CD14-positive monocyte (primary cell): ENCODE measurements at regions not wholly inside any gene's neighbourhood (a gene's known extent, or its start where the extent isn't known, plus 50 kb on each side); places are given as distances from the start of the nearest gene placed in this dataset.
A peak's percentile ranks its signal among the peaks of the same experiment; 100 is the strongest.

Experiments
- DNase-seq, 3 donors: peaks; one replicate each; pipeline ENCODE4 v3.0.0-alpha.2; 2011 to 2022
- H2AFZ ChIP-seq: 2 replicates; pipeline ENCODE4 v1.6.0; 2012; ENCODE audit warnings: mild to moderate bottlenecking, low read depth, low read length, inconsistent platforms; ENCODE audit not compliant: insufficient read depth, poor library complexity, severe bottlenecking
- H3K27ac ChIP-seq, 2 donors: 1 replicate in 1 of 2; 2 replicates in 1 of 2; pipeline ENCODE4 v1.5.1; 2012 to 2013; ENCODE audit warnings: low read length in 2 of 2, control low read depth in 1 of 2, inconsistent platforms in 1 of 2, low read depth in 1 of 2, mild to moderate bottlenecking in 1 of 2
- H3K27me3 ChIP-seq, 2 donors: one replicate each; pipeline versions ENCODE4 v1.6.0 to v1.6.1; 2011 to 2013; ENCODE audit warnings: low read length in 2 of 2; ENCODE audit not compliant: control insufficient read depth in 2 of 2, insufficient read depth in 2 of 2
- H3K36me3 ChIP-seq, 2 donors: replicated peaks in 1 of 2; 1 replicate in 1 of 2; 2 replicates in 1 of 2; pipeline versions ENCODE4 v1.5.1 to v1.6.1; 2012 to 2013; ENCODE audit warnings: low read length in 2 of 2, control low read depth in 1 of 2, inconsistent platforms in 1 of 2, mild to moderate bottlenecking in 1 of 2; ENCODE audit not compliant: insufficient read depth in 2 of 2, control insufficient read depth in 1 of 2
- H3K4me1 ChIP-seq, 2 donors: 1 replicate in 1 of 2; 2 replicates in 1 of 2; pipeline versions ENCODE4 v1.5.1 to v1.6.1; 2012 to 2013; ENCODE audit warnings: low read length in 2 of 2, control low read depth in 1 of 2, inconsistent platforms in 1 of 2, mild to moderate bottlenecking in 1 of 2, moderate library complexity in 1 of 2; ENCODE audit not compliant: insufficient read depth in 2 of 2, control insufficient read depth in 1 of 2
- H3K4me2 ChIP-seq: replicated peaks from 2 replicates; pipeline ENCODE3; 2012; ENCODE audit warnings: low read length, moderate library complexity, mild to moderate bottlenecking; ENCODE audit not compliant: poor library complexity, severe bottlenecking; ENCODE audit errors: extremely low read depth
- H3K4me3 ChIP-seq, 3 experiments: fragments of 200-600 bp in 1 of 3; sonication (generic) in 1 of 3; replicated peaks in 1 of 3; 1 replicate in 2 of 3; 2 replicates in 1 of 3; pipeline ENCODE4 v1.5.1; 2011 to 2013; ENCODE audit warnings: low read length in 3 of 3, mild to moderate bottlenecking in 3 of 3, control low read depth in 2 of 3, low read depth in 2 of 3, inconsistent platforms in 1 of 3, moderate library complexity in 1 of 3
- H3K79me2 ChIP-seq: 2 replicates; pipeline ENCODE4 v1.6.0; 2012; ENCODE audit warnings: mild to moderate bottlenecking, control low read depth, inconsistent platforms, low read length, moderate library complexity; ENCODE audit not compliant: insufficient read depth
- H3K9ac ChIP-seq: 2 replicates; pipeline ENCODE4 v1.6.0; 2017; ENCODE audit warnings: low read length, mild to moderate bottlenecking; ENCODE audit not compliant: insufficient read depth, poor library complexity, severe bottlenecking
- H3K9me3 ChIP-seq, 2 donors: replicated peaks in 1 of 2; 1 replicate in 1 of 2; 2 replicates in 1 of 2; pipeline versions ENCODE4 v1.5.1 to v1.6.1; 2012 to 2013; ENCODE audit warnings: low read length in 2 of 2, control low read depth in 1 of 2; ENCODE audit not compliant: control insufficient read depth in 1 of 2, insufficient read depth in 1 of 2
- H4K20me1 ChIP-seq: 2 replicates; pipeline ENCODE4 v1.6.0; 2012; ENCODE audit warnings: mild to moderate bottlenecking, low read length, control low read depth, moderate library complexity; ENCODE audit not compliant: insufficient read depth
- H3K27ac Mint-ChIP-seq, 7 donors: one replicate each; pipeline ENCODE4 v1.8.0; 2020; ENCODE audit warnings: mild to moderate bottlenecking in 7 of 7, mixed read lengths in 7 of 7, moderate library complexity in 6 of 7, inconsistent platforms in 2 of 7
- H3K27me3 Mint-ChIP-seq, 3 donors: one replicate each; pipeline ENCODE4 v1.8.0; 2021 to 2022; ENCODE audit warnings: low read depth in 3 of 3, mild to moderate bottlenecking in 3 of 3, mixed read lengths in 3 of 3, moderate library complexity in 3 of 3, inconsistent platforms in 1 of 3
- H3K36me3 Mint-ChIP-seq, 2 donors: one replicate each; pipeline ENCODE4 v1.8.0; 2020; ENCODE audit warnings: mixed read lengths in 2 of 2, inconsistent platforms in 1 of 2, mild to moderate bottlenecking in 1 of 2
- H3K4me1 Mint-ChIP-seq: one replicate; pipeline ENCODE4 v1.8.0; 2020; ENCODE audit warnings: mild to moderate bottlenecking, mixed read lengths
- H3K4me3 Mint-ChIP-seq, 2 donors: one replicate each; pipeline ENCODE4 v1.8.0; 2020; ENCODE audit warnings: mild to moderate bottlenecking in 2 of 2, mixed read lengths in 2 of 2, moderate library complexity in 1 of 2
- H3K9me3 Mint-ChIP-seq, 7 donors: one replicate each; pipeline ENCODE4 v1.8.0; 2020 to 2022; ENCODE audit warnings: mixed read lengths in 7 of 7, mild to moderate bottlenecking in 6 of 7, moderate library complexity in 6 of 7, inconsistent platforms in 2 of 7
- WGBS: methylation state at CpG from one replicate; pipeline ENCODE4 v1.1.5; 2013; ENCODE audit warnings: missing lambda C conversion rate; ENCODE audit not compliant: insufficient coverage; 5-methylcytosine and 5-hydroxymethylcytosine counted together
- intact Hi-C, 2 donors: fragments of 100-400 bp; cut with micrococcal nuclease; formaldehyde crosslinking; loops; one replicate each; pipeline versions ENCODE4 v1.15.0 to v1.15.1; 2023
- TF ChIP-seq, protein P1 (sequence below): fragments of 200-600 bp; IDR thresholded peaks from one replicate; pipeline ENCODE4 v1.8.0; 2022; ENCODE audit warnings: antibody characterized with exemption, mild to moderate bottlenecking

GRCh38 chrX:20361890-20362262 is 95.2 kb upstream of the RPS6KA3 start:
- Histone ChIP-seq H2AFZ (peak overlapping the region; percentile 54), H3K36me3 (no peaks in the 10 kb centered on the region), H4K20me1 (no peaks in the 10 kb centered on the region), H3K4me3 (no peak overlapping the region), H3K4me1 (peaks cover 24 to 26% of the 10 kb centered on the region in 2 donors), H3K9ac (no peak overlapping the region), H3K79me2 (no peaks in the 10 kb centered on the region), H3K27ac (peak overlapping the region; percentile 57 to 65), H3K27me3 (no peaks in the 10 kb centered on the region), H3K9me3 (no peaks in the 10 kb centered on the region), H3K4me2 (peak overlapping the region; percentile 23)
- Mint-ChIP-seq H3K9me3 (peaks cover 0 to 4% (median 0%) of the 10 kb centered on the region in 7 donors), H3K36me3 (no peaks in the 10 kb centered on the region), H3K4me3 (no peak overlapping the region), H3K27ac (peak overlapping the region; percentile 89 to 92 (median 91)), H3K4me1 (peaks cover 27% of the 10 kb centered on the region), H3K27me3 (peaks cover 0 to 6% (median 2%) of the 10 kb centered on the region in 3 donors)
- no peak for DNase-seq
- no CpG with 5 or more reads among the region's 4 CpGs for WGBS
- TF ChIP-seq, protein P1, sequence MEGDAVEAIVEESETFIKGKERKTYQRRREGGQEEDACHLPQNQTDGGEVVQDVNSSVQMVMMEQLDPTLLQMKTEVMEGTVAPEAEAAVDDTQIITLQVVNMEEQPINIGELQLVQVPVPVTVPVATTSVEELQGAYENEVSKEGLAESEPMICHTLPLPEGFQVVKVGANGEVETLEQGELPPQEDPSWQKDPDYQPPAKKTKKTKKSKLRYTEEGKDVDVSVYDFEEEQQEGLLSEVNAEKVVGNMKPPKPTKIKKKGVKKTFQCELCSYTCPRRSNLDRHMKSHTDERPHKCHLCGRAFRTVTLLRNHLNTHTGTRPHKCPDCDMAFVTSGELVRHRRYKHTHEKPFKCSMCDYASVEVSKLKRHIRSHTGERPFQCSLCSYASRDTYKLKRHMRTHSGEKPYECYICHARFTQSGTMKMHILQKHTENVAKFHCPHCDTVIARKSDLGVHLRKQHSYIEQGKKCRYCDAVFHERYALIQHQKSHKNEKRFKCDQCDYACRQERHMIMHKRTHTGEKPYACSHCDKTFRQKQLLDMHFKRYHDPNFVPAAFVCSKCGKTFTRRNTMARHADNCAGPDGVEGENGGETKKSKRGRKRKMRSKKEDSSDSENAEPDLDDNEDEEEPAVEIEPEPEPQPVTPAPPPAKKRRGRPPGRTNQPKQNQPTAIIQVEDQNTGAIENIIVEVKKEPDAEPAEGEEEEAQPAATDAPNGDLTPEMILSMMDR: no peak
- intact Hi-C loops: no loop called here

- peak overlapping the region; percentile 32 for H3K4me2 ChIP-seq
- whole genome bisulfite sequencing: no CpG with 5 or more reads among the region's 8 CpGs
- TF ChIP-seq, protein P1: no peak
- no peak overlapping the region for H3K27ac ChIP-seq
- H2AFZ ChIP-seq: no peak overlapping the region
- peaks cover 24 to 26% of the 10 kb centered on the region in 2 donors for H3K4me1 ChIP-seq
- DNase-seq: peak in 2 of 3 donors; percentile 25
- H3K36me3 ChIP-seq: no peaks in the 10 kb centered on the region
- peaks cover 0 to 6% (median 2%) of the 10 kb centered on the region in 3 donors for H3K27me3 Mint-ChIP-seq
- no peak overlapping the region for H3K9ac ChIP-seq
- peak overlapping the region in 3 of 7 donors; percentile 10 to 64 (median 50) for H3K27ac Mint-ChIP-seq
- no peaks in the 10 kb centered on the region for H3K9me3 ChIP-seq
- H3K4me3 ChIP-seq: no peak overlapping the region
- H3K36me3 Mint-ChIP-seq: no peaks in the 10 kb centered on the region
- intact Hi-C loops: no loop called here
- H3K79me2 ChIP-seq: no peaks in the 10 kb centered on the region
- H4K20me1 ChIP-seq: no peaks in the 10 kb centered on the region
- no peak overlapping the region for H3K4me3 Mint-ChIP-seq
- H3K27me3 ChIP-seq: no peaks in the 10 kb centered on the region
- peaks cover 27% of the 10 kb centered on the region for H3K4me1 Mint-ChIP-seq
- peaks cover 0 to 4% (median 0%) of the 10 kb centered on the region in 7 donors for H3K9me3 Mint-ChIP-seq
Measured at GRCh38 chrX:20361081-20361889, 94.6 kb upstream of the RPS6KA3 start.
